Middle frontal gyrus (tissue), 1 donor: ENCODE measurements at regions not wholly inside any gene's neighbourhood (a gene's known extent, or its start where the extent isn't known, plus 50 kb on each side); places are given as distances from the start of the nearest gene placed in this dataset.

Source experiments
- DNase-seq: peaks from one replicate; pipeline ENCODE4 v3.0.0-alpha.2; 2015; ENCODE audit warnings: low spot score; ENCODE audit errors: extremely low spot score

DNA sequence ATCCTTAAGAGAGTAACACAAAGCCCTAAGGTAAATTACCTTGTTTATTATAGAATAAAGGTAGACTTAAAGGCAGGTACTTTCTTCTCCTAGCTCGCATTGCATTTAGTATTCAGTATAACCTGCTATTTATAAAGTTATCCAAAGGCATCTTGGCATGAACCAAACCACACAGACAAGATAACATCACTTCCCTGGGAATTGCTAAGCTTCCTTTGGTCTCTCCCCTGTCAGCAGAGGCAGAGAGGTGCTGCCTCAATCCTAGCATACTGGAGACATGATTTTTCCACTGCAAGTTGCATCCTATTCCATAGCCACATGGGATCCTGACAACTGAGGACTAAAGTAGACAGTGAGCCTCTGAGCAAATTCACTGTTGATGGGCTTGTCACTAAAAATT lies 101.7 kb upstream of the IL6 start:
- DNase-seq: no peak

DNA sequence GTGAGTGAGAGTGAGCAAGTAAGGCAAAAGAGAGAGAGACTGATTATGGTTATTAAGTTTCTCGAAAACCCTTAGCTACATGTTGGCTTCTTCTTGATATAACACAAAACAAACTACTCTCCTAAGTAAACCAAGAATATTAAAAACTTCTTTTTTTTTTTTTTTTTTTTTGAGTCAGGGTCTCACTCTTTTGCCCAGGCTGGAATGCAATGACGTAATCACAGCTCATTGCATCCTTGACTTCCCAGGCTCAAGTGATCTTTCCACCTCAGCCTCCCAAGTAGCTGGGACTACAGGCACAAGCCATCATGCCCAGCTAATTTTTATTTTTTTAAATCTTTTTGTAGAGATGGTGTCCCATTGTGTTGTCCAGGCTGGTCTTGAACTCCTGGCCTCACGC lies 102.2 kb upstream of the IL6 start:
- DNase-seq: no peak

DNA sequence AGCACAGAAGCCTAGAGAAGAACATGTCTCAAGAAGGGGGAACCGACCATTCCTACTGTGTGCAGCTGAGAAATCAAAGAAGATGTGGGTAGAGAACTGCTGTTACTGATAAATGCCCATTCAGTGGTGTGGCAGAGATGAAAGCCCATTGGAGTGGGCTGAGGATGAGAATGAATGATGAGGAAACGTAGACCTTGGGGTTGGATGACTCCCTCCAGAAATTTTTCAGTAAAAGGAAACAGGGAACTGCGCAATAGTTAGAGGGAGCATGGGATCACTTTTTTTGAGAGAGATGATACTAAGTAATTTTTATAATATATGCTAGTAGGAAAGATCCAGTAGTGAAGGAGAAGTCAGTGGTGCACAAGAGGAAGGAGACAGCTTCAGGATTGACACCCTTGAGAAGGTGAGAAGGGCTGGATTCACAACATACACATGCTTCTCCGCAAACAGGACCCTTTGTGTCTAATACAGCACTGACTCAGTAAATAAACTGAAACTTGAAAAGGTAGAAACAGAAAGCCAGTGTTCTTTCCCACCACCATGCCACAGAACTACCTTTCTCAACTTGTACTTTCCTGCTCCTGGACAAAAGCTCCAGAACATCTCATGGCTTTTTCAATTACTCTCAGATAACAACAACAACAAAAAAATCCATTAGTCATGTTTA lies 104.7 kb upstream of the IL6 start:
- DNase-seq: no peak

DNA sequence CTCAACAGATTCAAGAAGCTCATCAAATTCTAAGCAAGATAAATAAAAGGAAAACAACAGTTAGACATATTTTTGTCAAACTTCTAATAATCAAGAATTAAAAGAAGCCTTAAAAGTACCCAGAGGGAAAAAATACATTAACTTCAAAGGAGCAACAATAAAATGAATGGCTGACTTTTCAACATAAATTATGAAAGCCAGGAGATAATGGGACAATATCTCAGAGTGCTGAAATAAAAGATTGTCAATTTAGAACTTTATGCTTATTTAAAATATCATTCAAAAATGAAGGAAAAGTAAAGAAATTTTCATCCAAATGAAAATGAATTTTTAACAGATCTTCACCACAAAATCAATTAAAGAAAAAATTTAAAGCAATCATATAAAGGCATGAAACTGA lies 108.5 kb upstream of the IL6 start:
- no peak for DNase-seq

DNA sequence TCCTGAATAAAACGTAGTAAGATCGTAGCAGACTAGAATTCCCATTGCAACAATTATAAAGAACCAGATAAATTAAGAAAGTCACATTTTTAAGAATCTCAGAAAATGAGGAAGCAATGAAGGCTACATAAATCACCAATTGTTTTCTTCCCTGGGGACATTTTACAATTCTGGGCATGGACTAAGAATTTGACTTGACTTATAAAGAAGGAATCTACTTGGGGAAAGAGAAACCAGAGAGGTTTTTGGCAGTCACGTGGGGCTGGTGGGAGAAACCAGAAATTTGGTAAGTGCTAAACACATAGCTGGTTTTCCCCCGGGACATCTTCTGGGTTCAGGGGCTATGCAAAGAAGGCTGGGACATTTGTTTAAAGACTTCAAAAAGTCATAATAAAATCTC lies 109.8 kb upstream of the IL6 start:
- DNase-seq: no peak

DNA sequence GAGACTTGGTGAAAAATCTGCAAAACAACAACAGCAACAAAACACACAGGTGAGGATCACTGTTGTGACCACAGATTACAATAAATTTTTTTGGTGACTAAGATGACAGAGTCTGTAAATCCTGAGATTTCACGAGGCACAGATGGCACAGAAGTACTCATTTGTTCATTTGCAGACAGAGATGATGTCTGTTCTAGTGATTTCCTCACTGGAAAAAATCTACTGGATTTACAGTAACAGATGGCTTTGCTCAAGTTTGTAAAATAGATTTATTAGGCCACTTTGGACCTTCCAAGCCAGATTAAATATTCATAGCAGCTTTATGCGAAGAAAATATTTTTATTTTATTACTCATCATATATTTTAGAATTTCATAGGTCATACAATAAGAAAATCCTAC lies 113.5 kb upstream of the IL6 start:
- no peak for DNase-seq

DNA sequence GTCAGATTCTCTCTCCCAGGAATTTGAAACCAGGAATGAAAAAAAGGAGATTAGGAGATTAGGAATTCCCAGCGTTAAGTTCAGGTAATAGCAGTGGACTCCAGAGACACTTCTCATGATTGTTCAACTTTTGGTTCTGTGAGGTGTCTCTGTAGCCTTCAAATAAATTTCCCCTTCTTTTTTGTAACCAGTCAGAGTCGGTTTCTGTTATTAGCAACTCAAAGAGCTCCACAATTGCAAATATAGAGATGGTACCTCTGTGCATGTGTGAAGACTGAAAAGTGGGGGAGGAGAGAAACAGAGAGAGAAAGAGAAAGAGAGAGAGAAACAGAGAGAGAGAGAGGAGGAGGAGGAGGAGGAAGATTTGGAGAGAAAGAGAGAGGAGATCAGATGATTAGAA lies 112.8 kb upstream of the STEAP1B start:
- DNase-seq: no peak

DNA sequence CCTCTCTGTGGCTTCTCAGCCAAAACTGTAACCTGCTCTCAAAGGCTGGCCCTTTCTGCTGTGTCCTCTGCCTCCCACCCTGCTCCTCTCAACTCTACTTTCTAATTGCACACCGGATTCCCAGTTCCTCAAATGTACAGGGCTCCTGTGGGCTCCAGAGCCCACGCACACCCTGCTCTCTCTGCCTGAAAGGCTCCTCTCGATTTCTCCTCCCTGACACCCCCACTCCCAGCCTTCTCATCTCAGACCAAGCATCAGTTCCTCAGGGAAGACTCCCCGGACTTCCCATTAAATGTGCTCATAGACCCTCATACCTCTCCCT lies 111.7 kb upstream of the STEAP1B start:
- no peak for DNase-seq

DNA sequence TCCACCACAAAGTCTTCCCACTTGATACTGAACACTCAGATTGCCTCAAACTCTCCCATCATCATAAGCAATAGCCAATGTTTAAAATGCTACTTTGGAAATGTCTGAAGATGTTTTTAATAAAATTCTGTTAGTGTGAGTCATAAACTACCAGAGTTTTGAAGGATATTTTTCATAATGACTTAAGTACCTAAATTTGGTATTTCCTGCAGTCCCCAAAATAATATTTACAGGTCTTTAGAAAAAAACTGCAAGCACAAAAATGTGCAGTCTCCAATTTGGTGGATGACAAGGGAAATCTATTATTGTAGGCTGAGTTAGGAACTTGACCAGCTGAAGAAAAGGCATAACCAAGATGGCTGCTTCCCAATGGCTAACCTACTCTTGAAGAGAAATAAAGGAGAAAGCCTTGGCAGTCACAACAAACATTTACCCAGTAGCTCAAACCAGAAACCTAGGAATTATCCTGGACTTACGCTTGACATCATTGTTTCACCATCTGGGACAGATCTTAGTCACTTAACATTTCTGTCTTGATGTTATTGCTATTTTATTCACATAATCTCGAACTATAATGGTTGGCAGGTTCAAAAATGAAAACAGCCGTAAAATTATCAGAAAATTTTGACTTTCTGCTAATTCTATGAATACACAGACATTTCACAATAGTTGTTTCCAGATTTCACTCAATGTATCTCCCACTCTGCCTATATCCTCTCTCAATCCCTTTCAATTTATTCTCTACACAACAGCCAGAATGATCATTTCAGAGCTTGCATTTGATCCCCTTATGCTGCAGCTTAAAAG lies 111.2 kb upstream of the STEAP1B start:
- no peak for DNase-seq

DNA sequence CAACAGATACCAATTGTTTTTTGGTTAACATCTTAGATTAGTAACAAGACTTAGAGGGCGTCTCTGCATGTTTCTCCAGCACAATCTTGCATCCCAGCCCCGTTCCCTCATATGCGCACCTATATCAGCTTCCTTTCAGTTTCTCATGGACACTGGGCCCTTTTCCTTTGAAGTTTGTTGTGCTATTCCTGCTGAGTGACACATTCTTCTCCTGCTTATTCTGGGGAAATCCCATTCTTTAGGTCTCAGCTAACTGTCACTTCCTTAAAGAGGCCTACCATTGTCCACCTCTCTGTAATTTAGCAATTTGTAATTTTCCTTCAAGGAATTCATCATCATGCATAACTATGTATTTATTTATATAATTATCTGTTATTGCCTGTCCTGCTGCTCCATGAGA lies 110.3 kb upstream of the STEAP1B start:
- DNase-seq: no peak

DNA sequence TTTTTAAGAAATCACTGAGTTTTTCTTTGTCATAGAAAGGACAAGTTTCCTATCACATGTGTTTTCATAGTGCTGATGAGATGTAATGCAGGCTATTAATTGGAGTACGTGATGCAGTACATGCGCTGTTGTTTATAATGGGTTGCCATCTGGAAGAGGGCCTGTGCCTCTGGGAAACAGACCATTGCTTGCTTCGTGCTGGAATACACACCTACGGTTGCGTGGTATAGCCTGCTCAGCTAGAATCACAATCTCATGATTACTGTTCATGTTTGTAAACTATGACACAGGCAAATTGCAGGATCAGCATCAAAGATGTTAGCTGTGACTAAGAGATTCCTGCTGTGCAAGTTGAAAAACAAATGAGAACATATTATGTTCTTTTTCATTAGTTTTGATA lies 107.2 kb upstream of the STEAP1B start:
- DNase-seq: no peak

DNA sequence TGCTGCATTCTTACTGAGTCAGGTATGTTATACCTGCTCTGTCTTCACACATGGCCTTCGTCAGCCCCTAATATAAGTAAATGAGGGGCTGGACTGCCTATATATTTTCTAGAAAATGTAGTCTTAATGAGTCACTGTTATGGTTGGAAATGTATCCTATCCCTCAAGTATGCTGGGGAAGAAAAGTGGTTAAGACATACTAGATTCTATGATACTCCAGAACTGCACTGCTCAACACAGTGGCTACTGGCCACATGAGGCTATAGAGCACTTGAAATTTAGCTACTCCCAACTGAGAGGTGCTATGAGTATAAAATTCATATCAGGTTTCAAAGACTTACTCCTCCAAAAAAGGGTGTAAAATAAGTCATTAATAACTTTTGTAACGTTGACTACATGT lies 104.3 kb upstream of the STEAP1B start:
- DNase-seq: no peak

DNA sequence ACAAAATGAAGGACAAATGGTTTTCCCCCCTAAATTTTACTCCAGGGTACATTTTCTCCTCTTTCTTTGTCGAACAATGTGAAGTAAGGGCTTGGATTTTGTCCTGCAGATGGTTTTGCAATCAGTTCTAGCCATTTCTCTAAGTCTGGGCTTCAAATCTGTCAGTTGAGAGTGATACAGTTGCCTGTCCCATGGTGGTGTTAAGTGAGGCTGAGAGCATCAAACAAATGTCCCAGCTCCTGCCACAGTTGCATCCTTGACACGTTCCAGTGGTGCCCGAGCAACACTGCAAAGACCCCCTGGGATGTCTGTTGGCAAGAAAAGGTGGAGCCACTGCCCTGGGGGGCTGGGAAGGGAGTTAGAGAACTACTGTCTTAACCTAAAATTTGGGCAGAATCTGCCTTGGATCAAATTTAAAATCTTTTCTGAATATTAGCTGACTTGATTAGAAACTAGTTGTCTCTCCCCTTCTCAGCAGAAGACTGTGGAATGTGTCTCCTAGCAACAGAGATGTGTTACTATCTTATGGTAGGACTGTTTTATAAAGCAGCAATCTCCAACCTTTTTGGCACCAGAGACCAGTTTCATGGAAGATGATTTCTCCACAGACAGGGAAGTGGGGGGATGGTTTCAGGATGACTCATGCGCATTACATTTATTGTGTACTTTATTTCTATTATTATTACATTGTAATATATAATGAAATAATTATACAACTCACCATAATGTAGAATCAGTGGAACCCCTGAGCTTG lies 102.0 kb upstream of the STEAP1B start:
- DNase-seq: no peak

DNA sequence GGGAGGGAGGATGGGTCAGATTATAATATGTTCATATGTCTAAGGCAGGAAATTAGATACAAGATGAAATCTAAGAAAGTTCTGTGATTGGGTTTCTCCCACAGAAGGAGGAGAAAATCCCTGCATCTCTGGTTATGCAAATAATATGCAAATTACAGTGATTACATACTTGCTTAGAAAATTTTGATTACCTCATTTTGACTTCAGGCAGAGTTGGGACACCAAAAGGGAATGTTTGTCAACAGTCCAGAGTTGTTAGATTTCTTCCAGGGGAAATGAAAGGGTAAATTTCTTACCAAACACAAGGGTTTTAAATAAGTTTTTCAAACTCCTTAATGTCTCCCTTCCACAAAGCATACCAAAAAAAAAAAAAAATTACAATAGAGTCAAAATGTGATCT lies 101.4 kb upstream of the STEAP1B start:
- no peak for DNase-seq

DNA sequence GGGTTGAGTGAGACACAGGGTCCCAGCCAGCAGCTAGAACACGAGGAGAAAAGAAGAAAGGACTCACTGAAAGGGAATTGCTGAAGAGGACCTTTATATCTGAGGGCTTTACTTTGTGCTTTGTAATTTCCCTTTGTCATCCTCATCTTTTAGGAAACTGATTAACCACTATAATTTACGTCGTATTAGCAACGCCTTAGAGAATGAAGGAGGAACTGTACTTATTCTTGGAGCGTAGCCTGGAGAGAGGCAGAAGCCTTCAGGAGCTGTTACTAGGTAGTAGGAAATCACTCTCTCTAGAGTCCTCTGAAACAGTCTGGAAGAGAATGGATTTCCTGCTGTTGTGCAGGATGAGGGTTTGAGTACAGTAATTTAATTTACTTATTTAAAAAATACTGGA lies 101.0 kb upstream of the STEAP1B start:
- DNase-seq: no peak

DNA sequence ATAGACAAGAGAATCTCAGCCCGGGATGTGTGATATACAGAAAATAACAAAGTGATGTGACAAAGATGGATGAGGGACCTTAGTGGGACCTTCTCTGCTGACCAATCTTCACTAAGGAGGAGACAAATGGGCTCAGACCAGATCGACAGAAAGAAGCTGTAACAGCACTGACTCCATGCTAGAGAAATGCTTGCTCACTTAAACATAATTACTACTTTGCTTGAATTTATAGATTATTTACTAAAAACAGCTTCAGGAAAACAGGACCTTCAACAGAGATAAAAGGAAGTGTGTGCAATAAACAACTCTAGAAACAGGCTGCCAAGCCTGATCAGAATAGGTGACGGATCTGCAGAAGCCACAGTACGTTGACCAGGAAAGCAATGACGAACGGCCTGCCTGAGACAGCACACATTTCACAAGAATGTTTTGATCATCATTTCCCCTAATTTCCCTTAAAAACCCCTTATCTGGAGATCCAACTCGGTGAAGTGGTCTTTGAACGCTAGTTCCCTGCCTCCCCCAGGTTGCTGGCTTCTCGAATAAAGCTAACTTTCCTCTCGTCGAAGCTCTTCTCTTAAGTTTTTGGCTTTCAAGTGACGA lies 98.4 kb upstream of the STEAP1B start:
- DNase-seq: no peak

DNA sequence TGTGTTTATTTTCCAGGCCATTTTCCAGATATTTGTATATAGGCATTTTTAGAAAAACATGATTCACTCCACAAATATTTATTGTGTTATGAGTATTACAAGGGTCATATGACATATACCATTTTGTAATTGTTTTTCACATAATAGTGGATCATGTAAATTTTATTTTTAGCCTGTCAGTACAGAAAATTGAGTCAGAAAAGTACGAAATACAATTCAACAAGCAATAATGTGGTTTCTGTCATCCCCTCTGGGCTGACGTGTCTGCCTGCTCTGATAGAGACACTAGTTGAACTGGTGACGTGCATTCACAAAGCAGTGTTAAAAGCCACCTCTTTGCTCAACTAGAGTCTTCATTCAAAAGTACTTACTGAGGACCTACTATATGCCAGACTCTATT lies 97.9 kb upstream of the STEAP1B start:
- no peak for DNase-seq

DNA sequence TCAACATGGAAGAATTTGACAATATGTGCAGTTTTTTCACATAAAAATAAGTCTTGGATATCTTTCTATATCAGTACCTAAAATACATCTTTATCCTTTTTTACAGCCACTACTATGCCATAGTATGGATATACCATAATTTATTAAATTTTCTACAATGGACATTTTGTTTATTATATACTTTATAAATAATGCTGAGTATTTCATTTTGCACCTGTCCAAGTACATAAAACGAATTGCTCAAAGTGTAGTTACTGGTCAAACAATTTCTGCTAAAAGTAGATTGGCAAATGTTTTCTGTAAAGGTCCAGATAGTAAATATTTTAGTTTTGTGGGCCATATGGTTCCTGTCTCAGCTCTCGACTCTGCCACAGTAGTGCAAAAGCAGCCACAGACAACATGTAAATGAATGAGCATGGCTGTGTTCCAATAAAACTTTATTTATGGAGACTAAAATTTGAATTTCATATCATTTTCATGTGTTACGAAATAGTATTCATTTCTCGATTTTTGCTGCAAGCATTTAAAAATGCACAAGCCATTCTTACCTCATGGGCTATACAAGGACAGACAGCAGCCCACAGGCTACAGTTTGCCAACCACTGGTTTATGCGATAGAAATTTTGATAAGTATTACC lies 96.9 kb upstream of the STEAP1B start:
- DNase-seq: no peak

DNA sequence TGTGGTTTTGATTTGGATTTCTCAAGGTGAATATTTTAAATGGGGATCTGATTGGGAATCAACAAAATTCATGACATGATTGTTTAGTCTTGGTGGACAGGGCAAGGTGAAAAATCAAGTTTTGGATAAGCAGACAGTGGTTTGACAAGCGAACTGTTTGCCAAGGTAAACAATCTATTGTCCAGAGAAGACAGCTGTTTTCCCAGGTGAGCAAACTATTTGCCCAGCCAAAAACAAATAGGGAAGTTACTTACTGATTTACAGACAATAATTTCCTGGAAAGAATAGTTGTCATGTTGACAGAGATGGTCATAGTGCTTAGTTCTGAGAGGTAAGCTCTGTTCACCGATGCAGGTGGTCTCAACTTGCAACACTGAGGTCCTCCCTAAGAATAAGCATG lies 94.0 kb upstream of the STEAP1B start:
- no peak for DNase-seq

DNA sequence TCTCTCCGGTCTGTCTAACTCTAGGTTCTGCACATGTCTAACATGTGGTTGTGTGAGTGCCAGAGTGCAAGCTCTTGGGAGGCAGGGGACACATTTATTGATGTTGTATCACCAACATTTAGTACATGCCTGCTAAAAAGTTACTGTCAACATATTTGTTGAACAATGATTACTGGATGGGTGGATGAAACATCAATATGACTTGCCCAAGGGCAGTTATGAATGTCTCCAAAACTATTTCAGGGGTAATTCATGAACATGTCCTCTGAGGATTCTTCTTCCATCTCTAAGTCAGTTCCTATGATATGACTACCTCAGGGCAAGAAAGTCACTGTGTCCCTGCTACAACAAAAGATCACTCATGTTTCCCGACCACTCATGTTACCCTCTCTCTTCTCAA lies 91.3 kb upstream of the STEAP1B start:
- no peak for DNase-seq

DNA sequence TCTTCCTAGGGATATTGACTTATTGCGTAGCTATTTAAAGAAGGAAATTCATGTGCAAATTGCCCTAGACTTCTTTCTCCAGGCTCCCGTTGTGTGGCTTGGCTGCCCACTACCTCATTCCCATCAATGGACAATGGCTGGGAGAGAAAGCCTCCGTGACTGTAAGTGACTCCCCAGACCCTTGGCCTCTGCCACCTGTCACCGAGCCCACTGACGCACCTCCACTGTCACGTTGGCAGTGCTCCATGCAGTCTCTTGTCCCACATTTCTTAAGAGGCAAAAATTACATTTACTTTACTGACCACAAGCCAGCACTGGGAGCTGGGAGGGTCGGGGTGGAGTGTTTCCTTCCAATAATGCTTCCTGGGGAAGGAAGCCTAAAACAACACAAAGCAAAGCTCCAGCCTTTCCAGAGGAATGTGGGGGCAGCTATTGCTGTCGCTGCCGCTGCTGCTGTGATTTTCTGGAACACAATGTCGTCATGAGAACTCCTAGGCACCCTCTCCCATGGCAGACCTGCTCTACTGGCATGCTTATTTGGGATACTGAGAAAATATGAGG lies 89.7 kb upstream of the STEAP1B start:
- DNase-seq: no peak
